Memory B cell (primary cell): ENCODE measurements at regions not wholly inside any gene's neighbourhood (a gene's known extent, or its start where the extent isn't known, plus 50 kb on each side); places are given as distances from the start of the nearest gene placed in this dataset.
"Not testable (repeated sequence)": the region's sequence is repeated elsewhere in the genome, so short reads cannot be mapped to it uniquely, and the experiment has no call there.

Source experiments
- ATAC-seq: fragments of 150-1000 bp; cut with Tn5 transposase; 2 replicates; pipeline ENCODE4 v1.10.0; 2021; ENCODE audit warnings: low read depth, mild to moderate bottlenecking, moderate library complexity
- DNase-seq, 2 donors: peaks; one replicate each; pipeline ENCODE4 v3.0.0; 2022; ENCODE audit warnings: low spot score in 2 of 2
- H3K27ac Mint-ChIP-seq: one replicate; pipeline ENCODE4 v1.8.0; 2022; ENCODE audit warnings: mild to moderate bottlenecking, moderate library complexity, mixed read lengths
- H3K27me3 Mint-ChIP-seq: one replicate; pipeline ENCODE4 v1.8.0; 2022; ENCODE audit warnings: mixed read lengths
- H3K36me3 Mint-ChIP-seq: one replicate; pipeline ENCODE4 v1.8.0; 2022; ENCODE audit warnings: mild to moderate bottlenecking, mixed read lengths
- H3K4me1 Mint-ChIP-seq: one replicate; pipeline ENCODE4 v1.8.0; 2022; ENCODE audit warnings: mixed read lengths
- H3K4me3 Mint-ChIP-seq: one replicate; pipeline ENCODE4 v1.8.0; 2022; ENCODE audit warnings: mild to moderate bottlenecking, moderate library complexity, mixed read lengths
- H3K9me3 Mint-ChIP-seq: one replicate; pipeline ENCODE4 v1.8.0; 2022; ENCODE audit warnings: mixed read lengths

GRCh38 chr13:78121001-78121400 lies 202.4 kb upstream of the EDNRB start:
- no peaks in the 10 kb centered on the region for H3K4me1 Mint-ChIP-seq
- H3K9me3 Mint-ChIP-seq = no peaks in the 10 kb centered on the region
- no peak for DNase-seq
- H3K36me3 Mint-ChIP-seq = no peaks in the 10 kb centered on the region
- peaks cover 13% of the 10 kb centered on the region for H3K27me3 Mint-ChIP-seq
- no peak overlapping the region for H3K27ac Mint-ChIP-seq
- ATAC-seq = no peak
- no peak overlapping the region for H3K4me3 Mint-ChIP-seq

GRCh38 chr13:78120144-78120543 lies 201.5 kb upstream of the EDNRB start:
- not testable (repeated sequence) for H3K27ac Mint-ChIP-seq, H3K4me1 Mint-ChIP-seq, ATAC-seq, H3K36me3 Mint-ChIP-seq, H3K9me3 Mint-ChIP-seq, H3K4me3 Mint-ChIP-seq, DNase-seq
- H3K27me3 Mint-ChIP-seq = peaks cover 13% of the 10 kb centered on the region

GRCh38 chr13:78117070-78117469 lies 198.4 kb upstream of the EDNRB start:
- DNase-seq, H3K4me3 Mint-ChIP-seq, H3K27ac Mint-ChIP-seq: not testable (repeated sequence)

GRCh38 chr13:78105656-78106055 lies 187.0 kb upstream of the EDNRB start:
- DNase-seq (no peak), ATAC-seq (no peak)
- Mint-ChIP-seq H3K9me3 (no peaks in the 10 kb centered on the region), H3K4me1 (no peaks in the 10 kb centered on the region), H3K4me3 (no peak overlapping the region), H3K36me3 (no peaks in the 10 kb centered on the region), H3K27ac (no peak overlapping the region), H3K27me3 (peaks cover 3% of the 10 kb centered on the region)

More at GRCh38 chr13:78117070-78117469, 198.4 kb upstream of the EDNRB start:
- H3K36me3 Mint-ChIP-seq, H3K9me3 Mint-ChIP-seq, ATAC-seq, H3K4me1 Mint-ChIP-seq: not testable (repeated sequence)
- peaks cover 11% of the 10 kb centered on the region for H3K27me3 Mint-ChIP-seq

- no peak for ATAC-seq
- no peaks in the 10 kb centered on the region for H3K4me1 Mint-ChIP-seq
Measured at GRCh38 chr13:78103936-78104335, 185.3 kb upstream of the EDNRB start.

GRCh38 chr13:78102741-78103140 lies 184.1 kb upstream of the EDNRB start:
- DNase-seq = no peak
- peaks cover 3% of the 10 kb centered on the region for H3K27me3 Mint-ChIP-seq
- no peak for ATAC-seq
- H3K4me1 Mint-ChIP-seq = no peaks in the 10 kb centered on the region
- no peak overlapping the region for H3K27ac Mint-ChIP-seq
- no peaks in the 10 kb centered on the region for H3K36me3 Mint-ChIP-seq
- H3K9me3 Mint-ChIP-seq = no peaks in the 10 kb centered on the region
- no peak overlapping the region for H3K4me3 Mint-ChIP-seq

More at GRCh38 chr13:78103936-78104335, 185.3 kb upstream of the EDNRB start:
- H3K4me3 Mint-ChIP-seq = no peak overlapping the region
- H3K27me3 Mint-ChIP-seq = peaks cover 3% of the 10 kb centered on the region
- H3K27ac Mint-ChIP-seq = no peak overlapping the region
- H3K36me3 Mint-ChIP-seq = no peaks in the 10 kb centered on the region
- no peaks in the 10 kb centered on the region for H3K9me3 Mint-ChIP-seq
- DNase-seq = no peak

GRCh38 chr13:78102121-78102677 lies 183.6 kb upstream of the EDNRB start:
- Mint-ChIP-seq H3K9me3 (no peaks in the 10 kb centered on the region), H3K4me3 (no peak overlapping the region), H3K27me3 (peaks cover 3% of the 10 kb centered on the region), H3K36me3 (no peaks in the 10 kb centered on the region), H3K4me1 (no peaks in the 10 kb centered on the region), H3K27ac (no peak overlapping the region)
- DNase-seq (no peak), ATAC-seq (no peak)

- Mint-ChIP-seq H3K36me3 (no peaks in the 10 kb centered on the region), H3K9me3 (no peaks in the 10 kb centered on the region), H3K4me3 (no peak overlapping the region), H3K27ac (no peak overlapping the region), H3K27me3 (peaks cover 5% of the 10 kb centered on the region), H3K4me1 (no peaks in the 10 kb centered on the region)
- ATAC-seq (no peak), DNase-seq (no peak)
Measured at GRCh38 chr13:78100486-78100885, 181.9 kb upstream of the EDNRB start.

- H3K4me1 Mint-ChIP-seq = no peaks in the 10 kb centered on the region
- no peak for ATAC-seq
- H3K9me3 Mint-ChIP-seq = no peaks in the 10 kb centered on the region
- H3K27ac Mint-ChIP-seq = no peak overlapping the region
- no peaks in the 10 kb centered on the region for H3K36me3 Mint-ChIP-seq
- DNase-seq = no peak
- no peak overlapping the region for H3K4me3 Mint-ChIP-seq
- peaks cover 4% of the 10 kb centered on the region for H3K27me3 Mint-ChIP-seq
Measured at GRCh38 chr13:78098249-78098648, 179.6 kb upstream of the EDNRB start.

GRCh38 chr13:78096221-78096620 lies 177.6 kb upstream of the EDNRB start:
- ATAC-seq (no peak), DNase-seq (no peak)
- Mint-ChIP-seq H3K27ac (no peak overlapping the region), H3K27me3 (peaks cover 4% of the 10 kb centered on the region), H3K4me3 (no peak overlapping the region), H3K36me3 (no peaks in the 10 kb centered on the region), H3K9me3 (no peaks in the 10 kb centered on the region), H3K4me1 (no peaks in the 10 kb centered on the region)

- Mint-ChIP-seq H3K4me1 (no peaks in the 10 kb centered on the region), H3K27ac (no peak overlapping the region), H3K36me3 (no peaks in the 10 kb centered on the region), H3K9me3 (no peaks in the 10 kb centered on the region), H3K4me3 (no peak overlapping the region), H3K27me3 (peaks cover 10% of the 10 kb centered on the region)
- no peak for DNase-seq
- no peak for ATAC-seq
Measured at GRCh38 chr13:78087966-78088678, 169.5 kb upstream of the EDNRB start.

GRCh38 chr13:78085434-78086225 lies 167.0 kb upstream of the EDNRB start:
- Mint-ChIP-seq H3K9me3 (peaks cover 6% of the 10 kb centered on the region), H3K27me3 (peaks cover 10% of the 10 kb centered on the region), H3K4me3 (no peak overlapping the region), H3K4me1 (no peaks in the 10 kb centered on the region), H3K36me3 (no peaks in the 10 kb centered on the region), H3K27ac (no peak overlapping the region)
- DNase-seq = no peak
- no peak for ATAC-seq

- no peak for DNase-seq
- Mint-ChIP-seq H3K9me3 (peaks cover 9% of the 10 kb centered on the region), H3K36me3 (no peaks in the 10 kb centered on the region), H3K4me3 (no peak overlapping the region), H3K27me3 (peaks cover 8% of the 10 kb centered on the region), H3K27ac (no peak overlapping the region), H3K4me1 (no peaks in the 10 kb centered on the region)
- no peak for ATAC-seq
Measured at GRCh38 chr13:78084401-78084800, 165.8 kb upstream of the EDNRB start.

- H3K4me1 Mint-ChIP-seq = no peaks in the 10 kb centered on the region
- H3K9me3 Mint-ChIP-seq = peaks cover 10% of the 10 kb centered on the region
- no peak overlapping the region for H3K27ac Mint-ChIP-seq
- DNase-seq (no peak), ATAC-seq (no peak)
- H3K4me3 Mint-ChIP-seq = no peak overlapping the region
- no peaks in the 10 kb centered on the region for H3K36me3 Mint-ChIP-seq
- no peaks in the 10 kb centered on the region for H3K27me3 Mint-ChIP-seq
Measured at GRCh38 chr13:78078168-78078567, 159.5 kb upstream of the EDNRB start.
